Heart left ventricle (tissue), 16 donors: ENCODE measurements at regions not wholly inside any gene's neighbourhood (a gene's known extent, or its start where the extent isn't known, plus 50 kb on each side); places are given as distances from the start of the nearest gene placed in this dataset.

Experiments used
- ATAC-seq, 4 donors: fragments of 200-7000 bp; cut with Tn5 transposase; one replicate each; pipeline ENCODE4 v1.9.1; 2020 to 2022; ENCODE audit warnings: moderate library complexity in 4 of 4, mild to moderate bottlenecking in 3 of 4, moderate number of reproducible peaks in 1 of 4
- DNase-seq, 5 donors: peaks; one replicate each; pipeline ENCODE4 v3.0.0-alpha.2; 2020
- H3K27ac ChIP-seq, 12 donors: fragments of 200-600 bp; sonication (generic) in 4 of 12; one replicate each; pipeline versions ENCODE4 v1.5.0 to v1.8.0; 2016 to 2022; ENCODE audit warnings: mild to moderate bottlenecking in 2 of 12
- H3K27me3 ChIP-seq, 9 donors: fragments of 200-600 bp; sonication (generic) in 2 of 9; one replicate each; pipeline versions ENCODE4 v1.5.1 to v1.8.0; 2016 to 2022; ENCODE audit warnings: mild to moderate bottlenecking in 3 of 9
- H3K36me3 ChIP-seq, 9 donors: fragments of 200-600 bp; sonication (generic) in 2 of 9; one replicate each; pipeline versions ENCODE4 v1.5.0 to v1.8.0; 2018 to 2022; ENCODE audit warnings: mild to moderate bottlenecking in 2 of 9
- H3K4me1 ChIP-seq, 12 donors: fragments of 200-600 bp; sonication (generic) in 4 of 12; one replicate each; pipeline versions ENCODE4 v1.5.0 to v1.8.0; 2016 to 2022; ENCODE audit warnings: mild to moderate bottlenecking in 3 of 12
- H3K4me3 ChIP-seq, 12 donors: fragments of 200-600 bp; sonication (generic) in 4 of 12; one replicate each; pipeline versions ENCODE4 v1.5.0 to v1.8.0; 2017 to 2022; ENCODE audit warnings: mild to moderate bottlenecking in 9 of 12, moderate library complexity in 4 of 12
- H3K9me3 ChIP-seq, 12 donors: fragments of 200-600 bp; sonication (generic) in 4 of 12; one replicate each; pipeline versions ENCODE4 v1.5.0 to v1.8.0; 2016 to 2022; ENCODE audit warnings: mild to moderate bottlenecking in 1 of 12
- CTCF ChIP-seq, 12 donors: fragments of 200-600 bp; sonication (generic) in 4 of 12; IDR thresholded peaks; one replicate each; pipeline versions ENCODE4 v1.5.0 to v1.8.0; 2018 to 2022; ENCODE audit warnings: antibody characterized with exemption in 12 of 12, mild to moderate bottlenecking in 5 of 12
- POLR2A ChIP-seq, 2 donors: fragments of 450-650 bp; IDR thresholded peaks; one replicate each; pipeline ENCODE4 v1.6.1; 2017; ENCODE audit warnings: antibody characterized with exemption in 2 of 2, mild to moderate bottlenecking in 2 of 2, moderate library complexity in 2 of 2
- WGBS, 4 donors: extraction: QIAGEN DNeasy Blood & Tissue Kit in 2 of 4; methylation state at CpG; one replicate each; pipeline versions ENCODE4 v1.1.5 to v1.1.7; 2013 to 2018; 5-methylcytosine and 5-hydroxymethylcytosine counted together
- intact Hi-C, 10 donors: fragments of 100-400 bp; cut with DNase I; formaldehyde crosslinking; loops; one replicate each; pipeline versions ENCODE4 v1.11.1 to v1.14.2; 2022
- donor health status: ischemic (EF 13 %, LVEDD 7.1; RV severe dilation, severe dysfunction).
- donor health status: healthy with polysubstance abuse.
- donor health status: DM: no; HTN: yes; CAD: no.
- donor health status: DM: no; HTN: no; CAD: no.
- donor health status: ischemic (EF 25% LVEDD 6.9; RV normal size, moderate dysfunction).
- donor health status: ischemic (EF 25% LVEDD 5.7; RV mildly dilated, moderate dysfunction).
- donor health status: healthy.
- donor health status: DM: yes; HTN: yes; CAD: no.
- donor health status: ischemic (EF 35%, LVEDD 5.7; RV mildly dilated, moderate dysfunction).
- donor health status: nonischemic (EF 11% LVEDD 7.7; RV severe dilation, severe dysfunction).
- donor health status: DM: yes; HTN: yes; CAD: no.
- donor health status: PGD.
- donor health status: ischemic (EF 29% LVEDD 5.4; RV normal size, mild dysfunction).
- donor health status: nonischemic (EF 23%, LVEDD 6.1; RV moderate dilation, normal function).

- Histone ChIP-seq H3K9me3 (no peaks in the 10 kb centered on the region), H3K4me1 (peaks cover 0 to 1% (median 0%) of the 10 kb centered on the region in 12 donors), H3K27me3 (peaks cover 0 to 11% (median 0%) of the 10 kb centered on the region in 9 donors), H3K4me3 (no peak overlapping the region), H3K27ac (no peak overlapping the region), H3K36me3 (no peaks in the 10 kb centered on the region)
- DNase-seq = no peak
- intact Hi-C loops = no loop called here
- 81 to 98% (median 93%) methylated on average over 12 to 13 of the region's 13 CpGs for WGBS, 4 donors
- ATAC-seq = no peak
- no peak for TF ChIP-seq POLR2A (IDR thresholded peaks at IDR 0.05)
- no peak for TF ChIP-seq CTCF (IDR thresholded peaks at IDR 0.05)
Measured at GRCh38 chrX:39465467-39465866, 632.3 kb downstream of the BCOR start.

GRCh38 chrX:39465906-39466305, 631.9 kb downstream of the BCOR start:
- ATAC-seq = no peak
- no peak for DNase-seq
- Histone ChIP-seq H3K27me3 (peaks cover 0 to 11% (median 0%) of the 10 kb centered on the region in 9 donors), H3K4me3 (no peak overlapping the region), H3K4me1 (peaks cover 0 to 5% (median 0%) of the 10 kb centered on the region in 12 donors), H3K27ac (no peak overlapping the region), H3K36me3 (no peaks in the 10 kb centered on the region), H3K9me3 (no peaks in the 10 kb centered on the region)
- intact Hi-C loops = no loop called here
- 72 to 96% (median 73%) methylated on average over 3 to 4 of the region's 4 CpGs for WGBS, 4 donors
- TF ChIP-seq POLR2A (IDR thresholded peaks at IDR 0.05) (no peak), CTCF (IDR thresholded peaks at IDR 0.05) (no peak)

GRCh38 chrX:39469126-39469525, 628.6 kb downstream of the BCOR start:
- no peak for TF ChIP-seq CTCF (IDR thresholded peaks at IDR 0.05)
- 66 to 79% (median 72%) methylated on average over 4 of the region's 4 CpGs for WGBS, 4 donors

GRCh38 chrX:39470588-39471407, 627.0 kb downstream of the BCOR start:
- Histone ChIP-seq H3K27ac (peak overlapping the region in 2 of 12 donors; percentile 45 to 71), H3K9me3 (no peaks in the 10 kb centered on the region), H3K27me3 (peaks cover 0 to 3% (median 0%) of the 10 kb centered on the region in 9 donors), H3K4me3 (no peak overlapping the region), H3K4me1 (peaks cover 0 to 14% (median 2%) of the 10 kb centered on the region in 12 donors), H3K36me3 (no peaks in the 10 kb centered on the region)
- DNase-seq = peak in 4 of 5 donors; percentile 39 to 55 (median 44)
- TF ChIP-seq POLR2A (IDR thresholded peaks at IDR 0.05) = no peak
- TF ChIP-seq CTCF (IDR thresholded peaks at IDR 0.05) = no peak
- peak in 3 of 4 donors; percentile 31 to 60 (median 51) for ATAC-seq
- 41 to 70% (median 50%) methylated on average over 10 of the region's 10 CpGs for WGBS, 4 donors
- intact Hi-C loops = no loop called here

More at GRCh38 chrX:39469126-39469525, 628.6 kb downstream of the BCOR start:
- no peak for ATAC-seq
- peaks cover 0 to 14% (median 0%) of the 10 kb centered on the region in 12 donors for H3K4me1 ChIP-seq
- H3K4me3 ChIP-seq = no peak overlapping the region
- intact Hi-C loops = no loop called here
- no peak for DNase-seq
- H3K27ac ChIP-seq = no peak overlapping the region
- H3K9me3 ChIP-seq = no peaks in the 10 kb centered on the region
- peaks cover 0 to 3% (median 0%) of the 10 kb centered on the region in 9 donors for H3K27me3 ChIP-seq
- H3K36me3 ChIP-seq = no peaks in the 10 kb centered on the region
